ELR (cell line): ENCODE measurements at regions not wholly inside any gene's neighbourhood (a gene's known extent, or its start where the extent isn't known, plus 50 kb on each side); places are given as distances from the start of the nearest gene placed in this dataset.

ENCODE experiments used
- DNase-seq: peaks from one replicate; pipeline ENCODE4 v3.0.0-alpha.2; 2015; ENCODE audit warnings: low read depth

GRCh38 chr2:23200068-23200786 is 184.8 kb upstream of the KLHL29 start:
- DNase-seq: no peak

- no peak for DNase-seq
Observed at GRCh38 chr2:23200787-23201114, 184.2 kb upstream of the KLHL29 start.

- DNase-seq: no peak
Observed at GRCh38 chr2:23203383-23203782, 181.6 kb upstream of the KLHL29 start.

- DNase-seq: no peak
Observed at GRCh38 chr2:23204685-23205242, 180.2 kb upstream of the KLHL29 start.

GRCh38 chr2:23206650-23207049 is 178.3 kb upstream of the KLHL29 start:
- DNase-seq: no peak

- DNase-seq: no peak
Observed at GRCh38 chr2:23207871-23208270, 177.1 kb upstream of the KLHL29 start.

GRCh38 chr2:23208339-23208738 is 176.6 kb upstream of the KLHL29 start:
- no peak for DNase-seq

GRCh38 chr2:23209059-23209458 is 175.9 kb upstream of the KLHL29 start:
- DNase-seq: no peak

- no peak for DNase-seq
Observed at GRCh38 chr2:23211987-23212583, 172.9 kb upstream of the KLHL29 start.

GRCh38 chr2:23213196-23213595 is 171.8 kb upstream of the KLHL29 start:
- no peak for DNase-seq

GRCh38 chr2:23215016-23215415 is 170.0 kb upstream of the KLHL29 start:
- DNase-seq: no peak

GRCh38 chr2:23219666-23220065 is 165.3 kb upstream of the KLHL29 start:
- no peak for DNase-seq

- DNase-seq: no peak
Observed at GRCh38 chr2:23220513-23221094, 164.4 kb upstream of the KLHL29 start.

GRCh38 chr2:23221236-23221635 is 163.7 kb upstream of the KLHL29 start:
- DNase-seq: no peak

GRCh38 chr2:23221901-23222300 is 163.1 kb upstream of the KLHL29 start:
- no peak for DNase-seq

GRCh38 chr2:23230885-23231284 is 154.1 kb upstream of the KLHL29 start:
- no peak for DNase-seq

- no peak for DNase-seq
Observed at GRCh38 chr2:23231865-23232264, 153.1 kb upstream of the KLHL29 start.

GRCh38 chr2:23235292-23235691 is 149.7 kb upstream of the KLHL29 start:
- DNase-seq: peak; percentile 35

GRCh38 chr2:23235736-23236135 is 149.2 kb upstream of the KLHL29 start:
- DNase-seq: no peak

- no peak for DNase-seq
Observed at GRCh38 chr2:23237147-23237546, 147.8 kb upstream of the KLHL29 start.

GRCh38 chr2:23238011-23238657 is 146.8 kb upstream of the KLHL29 start:
- DNase-seq: no peak

GRCh38 chr2:23239374-23239773 is 145.6 kb upstream of the KLHL29 start:
- no peak for DNase-seq

- no peak for DNase-seq
Observed at GRCh38 chr2:23241121-23241520, 143.9 kb upstream of the KLHL29 start.
